Dendritic cell treated with granulocyte-macrophage colony-stimulating factor and Interleukin-4, amounts not matched to agents 40 ng/mL and 50 ng/mL, for 4 days (primary cell): ENCODE measurements at regions not wholly inside any gene's neighbourhood (a gene's known extent, or its start where the extent isn't known, plus 50 kb on each side); places are given as distances from the start of the nearest gene placed in this dataset.

Experiments used
- H3K27ac Mint-ChIP-seq: one replicate; pipeline ENCODE4 v1.8.0; 2022; ENCODE audit warnings: mild to moderate bottlenecking, mixed read lengths
- H3K27me3 Mint-ChIP-seq: one replicate; pipeline ENCODE4 v1.8.0; 2022; ENCODE audit warnings: mild to moderate bottlenecking, mixed read lengths
- H3K36me3 Mint-ChIP-seq: one replicate; pipeline ENCODE4 v1.8.0; 2022; ENCODE audit warnings: low read depth, mixed read lengths
- H3K4me1 Mint-ChIP-seq: one replicate; pipeline ENCODE4 v1.8.0; 2022; ENCODE audit warnings: low read depth, mixed read lengths
- H3K4me3 Mint-ChIP-seq: one replicate; pipeline ENCODE4 v1.8.0; 2022; ENCODE audit warnings: mild to moderate bottlenecking, moderate library complexity, mixed read lengths
- H3K9me3 Mint-ChIP-seq: one replicate; pipeline ENCODE4 v1.8.0; 2022; ENCODE audit warnings: mixed read lengths
- intact Hi-C: fragments of 100-400 bp; cut with micrococcal nuclease; formaldehyde crosslinking; loops from one replicate; pipeline ENCODE4 v1.15.0; 2022

DNA sequence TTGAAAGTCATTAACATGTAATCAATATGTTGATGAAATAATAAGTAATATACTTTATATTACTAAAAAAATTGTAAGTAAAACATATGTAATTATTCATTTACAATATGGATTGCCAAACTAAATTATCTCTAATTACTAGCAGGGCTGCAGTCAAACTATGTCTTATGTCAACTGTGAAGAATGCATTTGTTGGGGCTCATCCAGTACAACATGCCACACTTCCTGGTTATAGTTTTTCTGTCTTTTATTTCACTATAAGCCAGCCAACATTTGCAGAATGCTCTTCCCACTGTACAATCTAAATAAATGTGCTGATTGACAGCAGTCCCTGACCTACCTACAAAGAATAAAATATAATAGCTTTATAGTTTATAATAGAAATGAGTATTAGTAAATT, 975.4 kb upstream of the NDST4 start:
- H3K4me3 Mint-ChIP-seq: no peak overlapping the region
- H3K36me3 Mint-ChIP-seq: no peaks in the 10 kb centered on the region
- intact Hi-C loops: no loop called here
- no peaks in the 10 kb centered on the region for H3K27me3 Mint-ChIP-seq
- no peaks in the 10 kb centered on the region for H3K4me1 Mint-ChIP-seq
- no peaks in the 10 kb centered on the region for H3K9me3 Mint-ChIP-seq
- H3K27ac Mint-ChIP-seq: no peak overlapping the region

DNA sequence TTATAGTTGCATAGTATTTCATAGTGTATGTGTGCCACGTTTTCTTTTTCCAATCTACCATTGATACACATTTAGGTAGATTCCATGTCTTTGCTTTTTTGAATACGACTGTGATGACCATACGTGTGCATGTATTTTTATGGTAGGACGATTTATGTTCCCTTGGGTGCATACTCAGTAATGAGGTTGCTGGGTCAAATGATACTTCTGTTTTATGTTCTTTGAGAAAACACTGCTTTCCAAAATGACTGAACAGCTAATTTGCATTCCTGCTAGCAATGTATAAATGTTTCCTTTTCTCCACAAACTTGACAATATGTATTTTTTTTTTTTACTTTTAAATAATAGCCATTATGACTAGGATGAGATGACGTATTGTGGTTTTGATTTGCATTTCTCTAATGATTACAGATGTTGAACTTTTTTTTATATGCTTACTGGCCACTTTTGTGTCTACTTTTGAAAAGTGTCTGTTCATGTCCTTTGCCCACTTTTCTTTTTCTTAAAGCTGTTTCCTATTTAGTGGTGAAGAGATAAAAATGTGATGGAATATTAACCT, 969.5 kb upstream of the NDST4 start:
- H3K36me3 Mint-ChIP-seq: no peaks in the 10 kb centered on the region
- H3K4me1 Mint-ChIP-seq: no peaks in the 10 kb centered on the region
- intact Hi-C loops: no loop called here
- H3K9me3 Mint-ChIP-seq: peaks cover 21% of the 10 kb centered on the region
- H3K27me3 Mint-ChIP-seq: no peaks in the 10 kb centered on the region
- no peak overlapping the region for H3K4me3 Mint-ChIP-seq
- no peak overlapping the region for H3K27ac Mint-ChIP-seq

DNA sequence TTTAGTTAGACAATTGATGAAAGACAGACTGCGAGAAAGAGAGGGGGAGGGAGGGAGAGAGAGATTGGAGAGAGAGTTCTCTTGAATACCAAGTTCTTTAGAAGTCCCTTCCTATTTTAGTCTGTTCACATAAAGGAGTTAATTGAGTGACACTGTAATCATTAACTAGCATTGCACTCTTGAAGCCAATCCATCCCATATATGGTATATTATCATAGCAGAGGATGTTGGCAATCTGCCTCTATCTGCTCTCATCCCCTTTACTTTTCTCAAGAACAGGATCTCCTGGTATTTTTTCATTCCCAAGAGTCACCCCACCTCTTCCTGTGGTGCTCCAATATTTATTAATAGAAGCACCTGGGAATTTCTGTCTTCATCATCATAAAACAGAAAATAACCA, 959.6 kb upstream of the NDST4 start:
- Mint-ChIP-seq H3K4me3 (no peak overlapping the region), H3K27ac (no peak overlapping the region), H3K36me3 (no peaks in the 10 kb centered on the region), H3K4me1 (no peaks in the 10 kb centered on the region), H3K27me3 (no peaks in the 10 kb centered on the region), H3K9me3 (peaks cover 16% of the 10 kb centered on the region)
- intact Hi-C loops: no loop called here

DNA sequence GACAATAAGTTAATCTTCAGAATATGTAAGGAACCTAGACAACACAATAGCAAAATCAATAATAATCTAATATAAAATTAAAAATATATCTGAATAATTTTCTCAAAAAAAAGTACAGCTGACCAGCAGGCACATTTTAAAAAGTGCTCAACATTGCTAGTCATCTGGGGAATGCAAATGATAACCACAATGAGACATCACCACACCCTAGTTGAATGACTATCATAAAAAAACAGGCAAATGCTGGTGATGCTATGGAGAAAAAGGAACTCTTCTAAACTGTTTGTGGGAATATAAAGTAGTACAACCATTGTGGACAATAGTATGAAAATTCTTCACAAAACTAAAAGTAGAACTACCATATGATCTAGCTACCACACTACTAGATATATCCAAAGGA, 956.9 kb upstream of the NDST4 start:
- Mint-ChIP-seq H3K9me3 (peaks cover 21% of the 10 kb centered on the region), H3K4me3 (no peak overlapping the region), H3K4me1 (no peaks in the 10 kb centered on the region), H3K27me3 (no peaks in the 10 kb centered on the region), H3K36me3 (no peaks in the 10 kb centered on the region), H3K27ac (no peak overlapping the region)
- intact Hi-C loops: no loop called here

DNA sequence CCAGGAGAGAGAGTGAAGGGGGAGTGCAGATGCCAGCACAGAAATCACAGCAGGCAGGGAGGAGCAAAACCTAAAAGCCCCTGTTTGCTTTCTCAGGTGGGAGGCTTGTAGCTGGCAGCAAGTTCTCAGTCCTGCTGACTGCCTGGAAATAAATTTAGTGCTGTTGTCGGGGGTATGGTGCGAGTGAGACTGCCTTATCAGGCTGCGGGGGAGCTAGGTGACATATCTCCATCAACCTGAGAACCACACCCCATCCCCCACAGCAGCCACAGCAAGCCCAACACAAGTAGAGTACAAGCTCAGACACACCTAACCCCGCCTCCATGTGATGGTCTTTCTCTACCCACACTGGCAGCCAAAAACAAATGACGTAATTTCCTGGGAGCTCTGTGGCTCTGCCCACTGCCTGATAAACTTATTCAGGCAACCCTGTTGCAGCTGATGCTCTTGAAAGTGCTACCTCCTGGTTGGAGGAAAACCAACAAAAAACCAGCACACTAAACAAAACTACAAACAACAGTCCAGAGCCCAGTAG, 953.4 kb upstream of the NDST4 start:
- intact Hi-C loops: no loop called here
- Mint-ChIP-seq H3K9me3 (peaks cover 21% of the 10 kb centered on the region), H3K4me3 (no peak overlapping the region), H3K36me3 (no peaks in the 10 kb centered on the region), H3K27ac (no peak overlapping the region), H3K4me1 (no peaks in the 10 kb centered on the region), H3K27me3 (no peaks in the 10 kb centered on the region)

DNA sequence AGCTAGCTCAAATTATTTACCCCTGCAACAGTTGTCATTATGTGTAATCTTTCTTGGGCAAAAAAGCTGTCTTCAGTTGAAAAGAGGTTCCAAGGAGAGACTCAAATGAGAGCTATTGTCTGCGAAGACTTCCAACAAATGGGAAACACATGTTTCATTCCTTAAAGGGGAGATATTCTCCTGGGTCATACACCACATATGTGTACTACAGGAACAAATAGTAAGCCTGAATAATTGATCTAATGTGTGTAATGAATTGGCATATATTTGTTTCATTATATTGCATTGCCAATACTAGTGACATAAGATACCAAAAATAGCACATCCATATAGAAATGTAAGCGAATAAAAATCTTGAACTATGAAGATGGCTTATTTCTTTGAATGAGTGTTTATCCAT, 950.9 kb upstream of the NDST4 start:
- H3K4me3 Mint-ChIP-seq: no peak overlapping the region
- no peak overlapping the region for H3K27ac Mint-ChIP-seq
- no peaks in the 10 kb centered on the region for H3K4me1 Mint-ChIP-seq
- no peaks in the 10 kb centered on the region for H3K27me3 Mint-ChIP-seq
- H3K9me3 Mint-ChIP-seq: peaks cover 22% of the 10 kb centered on the region
- no peaks in the 10 kb centered on the region for H3K36me3 Mint-ChIP-seq
- intact Hi-C loops: no loop called here

DNA sequence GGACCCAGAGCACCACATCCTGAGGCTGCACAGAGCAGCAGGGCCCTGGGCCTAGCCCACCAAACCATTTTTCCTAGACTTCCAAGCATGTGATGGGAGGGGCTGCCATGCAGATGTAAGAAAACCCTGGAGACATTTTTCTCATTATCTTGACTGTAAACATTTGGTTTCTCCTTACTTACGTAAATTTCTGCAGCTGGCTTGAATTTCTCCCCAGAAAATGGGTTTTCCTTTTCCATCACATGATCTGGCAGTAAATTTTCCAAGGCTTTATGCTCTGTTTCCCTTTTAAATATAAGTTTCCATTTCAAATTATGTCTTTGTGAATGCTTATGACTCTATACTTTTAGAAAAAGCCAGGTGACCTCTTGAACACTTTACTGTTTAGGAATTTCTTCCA, 945.9 kb upstream of the NDST4 start:
- intact Hi-C loops: no loop called here
- H3K4me3 Mint-ChIP-seq: no peak overlapping the region
- no peak overlapping the region for H3K27ac Mint-ChIP-seq
- H3K36me3 Mint-ChIP-seq: no peaks in the 10 kb centered on the region
- no peaks in the 10 kb centered on the region for H3K27me3 Mint-ChIP-seq
- H3K9me3 Mint-ChIP-seq: peaks cover 16% of the 10 kb centered on the region
- H3K4me1 Mint-ChIP-seq: no peaks in the 10 kb centered on the region

DNA sequence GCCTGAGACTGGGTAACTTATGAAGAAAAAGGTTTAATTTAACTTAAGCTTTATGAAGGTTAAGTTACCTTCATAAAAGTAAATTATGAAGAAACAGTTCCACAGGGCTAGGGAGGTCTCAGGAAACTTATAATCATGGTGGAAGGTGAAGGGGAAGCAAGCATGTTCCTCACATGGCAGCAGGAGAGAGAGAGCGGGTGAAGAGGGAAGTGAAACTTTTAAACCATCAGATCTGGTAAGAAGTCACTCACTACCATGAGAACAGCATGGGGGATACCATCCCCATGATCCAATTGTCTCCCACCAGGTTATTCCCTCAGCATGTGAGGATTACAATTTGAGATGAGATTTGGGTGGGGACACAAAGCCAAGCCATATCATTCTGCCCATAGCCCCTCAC, 944.7 kb upstream of the NDST4 start:
- Mint-ChIP-seq H3K27me3 (no peaks in the 10 kb centered on the region), H3K36me3 (no peaks in the 10 kb centered on the region), H3K27ac (no peak overlapping the region), H3K4me1 (no peaks in the 10 kb centered on the region), H3K9me3 (peaks cover 16% of the 10 kb centered on the region), H3K4me3 (no peak overlapping the region)
- intact Hi-C loops: no loop called here

DNA sequence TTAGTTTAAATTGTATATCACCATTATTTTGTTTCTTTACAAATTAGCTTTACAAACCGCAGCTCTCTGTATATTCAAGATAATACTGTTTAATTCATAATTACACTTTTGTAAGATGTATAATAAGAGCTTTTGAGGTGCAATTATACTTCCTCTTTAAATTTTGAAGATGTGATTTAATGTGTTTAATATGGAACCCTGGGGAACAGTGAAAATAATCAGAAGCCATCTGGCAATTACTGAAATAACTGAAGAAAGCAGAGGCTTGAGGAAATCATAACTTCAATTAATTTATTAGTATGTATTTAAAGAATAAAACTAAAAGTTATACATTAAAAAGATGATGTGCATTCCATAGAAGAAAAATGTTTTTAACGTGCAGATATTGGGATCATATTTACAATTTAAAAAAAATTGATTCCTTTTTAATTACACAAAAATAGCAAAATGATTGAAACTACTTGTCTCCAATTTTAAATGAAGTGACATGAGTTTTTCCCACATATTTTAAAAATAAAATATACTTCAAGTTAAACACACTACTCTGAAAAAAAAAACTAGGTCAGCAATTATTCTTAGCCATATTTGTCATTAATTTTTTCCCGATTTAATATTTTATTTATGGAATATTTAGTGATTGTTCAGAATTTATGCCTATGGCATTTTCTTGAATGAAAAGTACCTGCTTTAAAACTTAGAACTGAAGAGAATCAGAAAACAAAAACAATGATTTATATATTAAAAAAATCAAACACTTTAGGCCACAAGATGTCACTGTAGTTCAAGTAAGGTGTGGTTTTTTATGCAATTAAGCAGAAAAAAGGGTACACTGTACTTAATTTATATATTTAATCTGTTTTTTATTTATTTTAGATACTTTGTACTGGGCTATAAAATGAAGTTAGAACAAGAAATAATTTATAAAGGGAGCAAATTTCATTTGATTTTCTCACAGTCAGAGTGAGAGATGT, 942.7 kb upstream of the NDST4 start:
- no peaks in the 10 kb centered on the region for H3K36me3 Mint-ChIP-seq
- intact Hi-C loops: no loop called here

DNA sequence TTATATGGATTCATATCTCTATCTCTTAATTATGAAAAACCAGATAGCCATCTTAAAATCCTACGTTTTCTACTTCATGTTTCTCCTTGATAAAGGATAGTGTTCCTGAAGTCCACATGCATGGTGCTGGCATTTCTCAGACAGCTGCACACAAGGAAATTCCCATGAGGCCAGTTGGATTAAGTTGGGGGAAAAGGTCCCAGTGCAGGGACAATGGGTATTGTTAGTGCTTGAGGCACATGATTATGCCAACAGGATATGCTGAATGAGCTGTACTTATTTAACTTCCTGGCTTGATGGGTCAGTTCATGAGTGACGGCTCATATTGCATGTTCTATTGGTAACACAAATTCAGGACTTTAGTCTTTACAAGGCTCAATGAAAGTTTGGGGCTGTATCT, 913.9 kb upstream of the NDST4 start:
- Mint-ChIP-seq H3K27me3 (no peaks in the 10 kb centered on the region), H3K4me3 (no peak overlapping the region), H3K36me3 (no peaks in the 10 kb centered on the region), H3K9me3 (no peaks in the 10 kb centered on the region), H3K27ac (no peak overlapping the region), H3K4me1 (no peaks in the 10 kb centered on the region)
- intact Hi-C loops: no loop called here

More for the DNA sequence above, 942.7 kb upstream of the NDST4 start:
- Mint-ChIP-seq H3K4me3 (no peak overlapping the region), H3K27me3 (no peaks in the 10 kb centered on the region), H3K27ac (no peak overlapping the region), H3K4me1 (no peaks in the 10 kb centered on the region), H3K9me3 (peaks cover 16% of the 10 kb centered on the region)

DNA sequence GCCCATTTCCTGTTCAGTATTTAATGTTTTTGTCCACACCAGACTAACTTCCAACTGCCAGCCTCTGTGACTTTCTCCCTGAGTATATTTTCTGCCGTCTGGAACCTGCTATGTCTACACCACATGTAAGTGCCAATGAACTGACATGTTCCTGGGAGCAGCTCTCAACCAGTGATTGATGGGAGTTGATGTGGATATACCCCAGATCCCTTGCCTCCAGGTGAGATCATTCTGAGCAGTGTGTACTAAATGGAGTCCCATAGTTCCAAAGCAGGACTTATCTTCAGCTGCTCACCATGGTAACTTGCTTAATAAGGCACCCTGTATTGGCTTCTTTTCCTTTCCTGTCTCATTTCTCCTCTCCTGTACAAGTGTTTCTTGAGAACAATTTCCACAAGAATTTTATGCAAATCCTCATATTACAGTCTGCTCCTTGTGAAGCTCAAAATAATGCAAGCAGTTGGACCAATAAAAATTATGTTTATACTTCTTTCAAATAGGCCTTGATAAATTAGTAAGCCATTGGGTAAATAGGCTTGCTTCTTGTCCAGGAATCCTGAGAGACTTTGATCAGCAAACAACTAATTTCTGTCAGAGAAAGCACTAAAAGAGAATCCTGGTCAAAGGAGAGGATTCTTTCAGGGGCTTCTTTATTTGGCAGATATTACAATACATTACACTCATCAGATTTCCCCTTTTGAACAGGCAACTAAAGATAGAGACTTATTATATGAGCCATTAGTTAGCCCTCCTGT, 911.7 kb upstream of the NDST4 start:
- no peaks in the 10 kb centered on the region for H3K27me3 Mint-ChIP-seq
- H3K27ac Mint-ChIP-seq: no peak overlapping the region
- intact Hi-C loops: no loop called here

DNA sequence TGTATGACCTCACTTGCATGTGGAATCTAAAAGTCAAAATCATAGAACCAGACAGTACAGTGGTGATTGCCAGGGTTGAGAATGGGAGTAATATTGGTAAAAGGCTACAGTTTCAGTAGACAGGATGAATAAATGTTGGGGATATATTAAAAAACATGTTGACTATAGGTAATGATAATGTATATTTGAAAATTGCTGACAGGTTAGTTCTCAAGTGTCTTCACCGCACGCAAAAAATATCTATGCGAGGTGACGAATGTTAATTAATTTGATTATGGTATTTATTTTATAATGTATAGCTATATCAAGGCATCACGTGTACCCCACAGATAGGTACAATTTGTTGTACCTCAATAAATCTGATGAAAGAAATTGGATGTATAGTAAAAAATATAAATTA, 909.6 kb upstream of the NDST4 start:
- H3K27me3 Mint-ChIP-seq: no peaks in the 10 kb centered on the region
- H3K27ac Mint-ChIP-seq: no peak overlapping the region
- peaks cover 38% of the 10 kb centered on the region for H3K9me3 Mint-ChIP-seq
- H3K36me3 Mint-ChIP-seq: no peaks in the 10 kb centered on the region
- intact Hi-C loops: no loop called here
- H3K4me1 Mint-ChIP-seq: no peaks in the 10 kb centered on the region
- no peak overlapping the region for H3K4me3 Mint-ChIP-seq

More for the DNA sequence above, 911.7 kb upstream of the NDST4 start:
- Mint-ChIP-seq H3K4me3 (no peak overlapping the region), H3K4me1 (no peaks in the 10 kb centered on the region), H3K9me3 (peaks cover 17% of the 10 kb centered on the region), H3K36me3 (no peaks in the 10 kb centered on the region)

DNA sequence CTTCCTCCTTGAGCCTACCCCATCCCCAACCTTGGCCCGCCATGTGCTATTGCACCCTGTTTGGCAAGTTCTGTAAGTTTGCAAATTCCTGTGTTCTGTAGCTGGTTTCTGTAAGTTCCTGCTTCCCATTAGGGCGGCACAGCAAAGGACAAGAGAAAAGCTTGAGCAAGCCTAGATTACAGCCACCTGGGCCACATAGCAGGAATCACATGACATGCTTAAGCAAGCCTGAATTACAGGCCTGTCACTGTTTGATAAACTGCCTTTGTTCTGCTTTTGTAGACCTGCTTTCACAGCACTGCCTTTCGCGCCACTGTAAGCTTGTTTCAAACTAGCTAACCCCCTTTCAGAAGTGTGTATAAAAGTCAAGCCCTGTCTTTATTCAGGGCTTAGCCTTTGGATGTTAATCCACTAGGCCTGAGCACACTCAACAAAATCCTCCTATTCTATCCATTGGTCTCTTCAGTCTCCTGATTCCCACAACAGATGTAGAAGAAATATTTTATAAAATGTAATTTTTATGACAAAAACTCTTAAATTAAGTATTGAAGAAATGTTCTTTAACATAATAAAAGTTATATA, 906.8 kb upstream of the NDST4 start:
- H3K4me3 Mint-ChIP-seq: no peak overlapping the region
- H3K27me3 Mint-ChIP-seq: no peaks in the 10 kb centered on the region
- H3K9me3 Mint-ChIP-seq: peaks cover 65% of the 10 kb centered on the region
- H3K4me1 Mint-ChIP-seq: no peaks in the 10 kb centered on the region
- intact Hi-C loops: no loop called here
- no peak overlapping the region for H3K27ac Mint-ChIP-seq
- no peaks in the 10 kb centered on the region for H3K36me3 Mint-ChIP-seq

DNA sequence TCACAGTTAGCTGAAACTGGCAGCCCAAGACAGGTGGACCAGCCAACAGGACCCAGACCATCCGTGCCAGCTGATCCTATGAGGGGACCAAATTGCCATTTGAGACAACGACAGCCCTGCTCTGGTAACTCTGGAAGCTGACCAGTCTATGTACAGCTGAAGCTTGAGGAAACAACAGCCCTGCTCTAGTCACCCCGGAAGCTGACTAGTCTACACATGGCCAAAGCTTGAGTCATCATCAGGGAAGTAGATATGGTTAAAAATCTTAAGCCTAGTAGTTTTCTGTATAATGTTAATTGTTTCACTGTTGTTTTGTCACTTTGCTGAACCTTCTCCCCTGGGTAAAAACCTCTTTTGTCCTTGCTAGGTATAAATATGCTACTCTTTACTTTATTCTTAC, 905.4 kb upstream of the NDST4 start:
- Mint-ChIP-seq H3K9me3 (peaks cover 79% of the 10 kb centered on the region), H3K4me1 (no peaks in the 10 kb centered on the region), H3K36me3 (no peaks in the 10 kb centered on the region), H3K27ac (no peak overlapping the region), H3K4me3 (no peak overlapping the region), H3K27me3 (no peaks in the 10 kb centered on the region)
- intact Hi-C loops: no loop called here
